ENCODE measurements at regions not wholly inside any gene's neighbourhood (a gene's known extent, or its start where the extent isn't known, plus 50 kb on each side); places are given as distances from the start of the nearest gene placed in this dataset.

- TF ChIP-seq CTCF (conservative IDR thresholded peaks at IDR 0.05) (peak; percentile 57), ZFX (IDR thresholded peaks at IDR 0.05) (no peak)
Observed at GRCh38 chrX:47751670-47752069, 85.0 kb upstream of the ZNF81 start.

Measured in C4-2B (cell line).